ENCODE measurements at regions not wholly inside any gene's neighbourhood (a gene's known extent, or its start where the extent isn't known, plus 50 kb on each side); places are given as distances from the start of the nearest gene placed in this dataset.
A peak's percentile ranks its signal among the peaks of the same experiment; 100 is the strongest.

- intact Hi-C loops (cut with DNase I; ENCODE audit: low total_unique reads) (no loop called here), in situ Hi-C loops (cut with MboI; ENCODE audit: low sequenced_read_pairs in 4 of 4) (no loop called here)
- Histone ChIP-seq H3K4me3 (no peak overlapping the region), H3K27me3 (no peaks in the 10 kb centered on the region), H3K9me3 (no peaks in the 10 kb centered on the region), H3K4me1 (no peaks in the 10 kb centered on the region), H3K36me3 (no peaks in the 10 kb centered on the region), H3K27ac (no peak overlapping the region)
- DNase-seq: no peak
- ATAC-seq: no peak
- TF ChIP-seq CTCF (IDR thresholded peaks at IDR 0.05 in 4 of 5, conservative IDR thresholded peaks at IDR 0.05 in 1 of 5) (peak in 1 of 5 experiments; percentile 16), POLR2A (IDR thresholded peaks at IDR 0.05) (no peak)
Measured at GRCh38 chr7:42617071-42617765, 294.7 kb downstream of the C7orf25 start.

GRCh38 chr7:42614636-42615035 is 297.2 kb downstream of the C7orf25 start:
- in situ Hi-C loops (cut with MboI; ENCODE audit: low sequenced_read_pairs in 4 of 4): no loop called here
- H3K27me3 ChIP-seq: no peaks in the 10 kb centered on the region
- no peak for ATAC-seq
- intact Hi-C loops (cut with DNase I; ENCODE audit: low total_unique reads): no loop called here
- H3K4me3 ChIP-seq: no peak overlapping the region
- H3K9me3 ChIP-seq: no peaks in the 10 kb centered on the region
- H3K27ac ChIP-seq: no peak overlapping the region
- no peaks in the 10 kb centered on the region for H3K36me3 ChIP-seq
- TF ChIP-seq CTCF (IDR thresholded peaks at IDR 0.05 in 4 of 5, conservative IDR thresholded peaks at IDR 0.05 in 1 of 5) (no peak), POLR2A (IDR thresholded peaks at IDR 0.05) (no peak)
- DNase-seq: no peak
- no peaks in the 10 kb centered on the region for H3K4me1 ChIP-seq

- TF ChIP-seq POLR2A (IDR thresholded peaks at IDR 0.05) (no peak), CTCF (IDR thresholded peaks at IDR 0.05 in 4 of 5, conservative IDR thresholded peaks at IDR 0.05 in 1 of 5) (no peak)
- in situ Hi-C loops (cut with MboI; ENCODE audit: low sequenced_read_pairs in 4 of 4): no loop called here
- Histone ChIP-seq H3K36me3 (no peaks in the 10 kb centered on the region), H3K4me3 (no peak overlapping the region), H3K27ac (no peak overlapping the region), H3K27me3 (no peaks in the 10 kb centered on the region), H3K9me3 (no peaks in the 10 kb centered on the region), H3K4me1 (no peaks in the 10 kb centered on the region)
- DNase-seq (no peak), ATAC-seq (no peak)
- intact Hi-C loops (cut with DNase I; ENCODE audit: low total_unique reads): no loop called here
Measured at GRCh38 chr7:42611961-42612360, 299.9 kb downstream of the C7orf25 start.

GRCh38 chr7:42611289-42611928 is 300.5 kb downstream of the C7orf25 start:
- in situ Hi-C loops (cut with MboI; ENCODE audit: low sequenced_read_pairs in 4 of 4): no loop called here
- H3K27me3 ChIP-seq: no peaks in the 10 kb centered on the region

More at GRCh38 chr7:42611289-42611928, 300.5 kb downstream of the C7orf25 start:
- Histone ChIP-seq H3K27ac (no peak overlapping the region), H3K36me3 (no peaks in the 10 kb centered on the region), H3K4me1 (no peaks in the 10 kb centered on the region), H3K4me3 (no peak overlapping the region), H3K9me3 (no peaks in the 10 kb centered on the region)
- intact Hi-C loops (cut with DNase I; ENCODE audit: low total_unique reads): no loop called here
- TF ChIP-seq POLR2A (IDR thresholded peaks at IDR 0.05) (no peak), CTCF (IDR thresholded peaks at IDR 0.05 in 4 of 5, conservative IDR thresholded peaks at IDR 0.05 in 1 of 5) (no peak)
- ATAC-seq: no peak
- DNase-seq: no peak

Data from gastrocnemius medialis (tissue), 4 donors.